SK-N-SH treated with all-trans-retinoic acid at 6 μM for 48 hours (cell line): ENCODE measurements at regions not wholly inside any gene's neighbourhood (a gene's known extent, or its start where the extent isn't known, plus 50 kb on each side); places are given as distances from the start of the nearest gene placed in this dataset.

ENCODE experiments used
- ARNTL ChIP-seq: fragments of 450-650 bp; formaldehyde crosslinking; IDR thresholded peaks from 2 replicates; pipeline ENCODE4 v1.5.0; 2020; ENCODE audit warnings: low read depth, mild to moderate bottlenecking, moderate library complexity, borderline replicate concordance
- GLIS3 ChIP-seq: fragments of 250-450 bp; sonication (Bioruptor Pico); IDR thresholded peaks from 2 replicates; pipeline ENCODE4 v1.5.0; 2020; ENCODE audit warnings: mild to moderate bottlenecking, moderate library complexity
- ISL1 ChIP-seq: fragments of 250-450 bp; sonication (Bioruptor Pico); IDR thresholded peaks from 2 replicates; pipeline ENCODE4 v2.1.2; 2022; ENCODE audit warnings: mild to moderate bottlenecking, moderate library complexity
- ZC3H10 ChIP-seq: fragments of 250-450 bp; sonication (Bioruptor Pico); IDR thresholded peaks from 2 replicates; pipeline ENCODE4 v1.5.1; 2021; ENCODE audit warnings: mild to moderate bottlenecking, moderate library complexity
- ZFP3 ChIP-seq: fragments of 250-450 bp; sonication (Bioruptor Pico); IDR thresholded peaks from 2 replicates; pipeline ENCODE4 v1.5.0; 2020; ENCODE audit warnings: mild to moderate bottlenecking, moderate library complexity
- ZFP30 ChIP-seq: fragments of 450-650 bp; formaldehyde crosslinking; IDR thresholded peaks from 2 replicates; pipeline ENCODE4 v1.5.0; 2022; ENCODE audit warnings: mild to moderate bottlenecking, moderate library complexity
- ZNF8 ChIP-seq: fragments of 450-650 bp; formaldehyde crosslinking; IDR thresholded peaks from 2 replicates; pipeline ENCODE4 v1.5.0; 2020; ENCODE audit warnings: mild to moderate bottlenecking, moderate library complexity
- TF ChIP-seq, protein P1 (sequence below): fragments of 250-450 bp; sonication (Bioruptor Pico); IDR thresholded peaks from 2 replicates; pipeline ENCODE4 v1.5.1; 2020; ENCODE audit warnings: low read depth, mild to moderate bottlenecking, moderate library complexity

DNA sequence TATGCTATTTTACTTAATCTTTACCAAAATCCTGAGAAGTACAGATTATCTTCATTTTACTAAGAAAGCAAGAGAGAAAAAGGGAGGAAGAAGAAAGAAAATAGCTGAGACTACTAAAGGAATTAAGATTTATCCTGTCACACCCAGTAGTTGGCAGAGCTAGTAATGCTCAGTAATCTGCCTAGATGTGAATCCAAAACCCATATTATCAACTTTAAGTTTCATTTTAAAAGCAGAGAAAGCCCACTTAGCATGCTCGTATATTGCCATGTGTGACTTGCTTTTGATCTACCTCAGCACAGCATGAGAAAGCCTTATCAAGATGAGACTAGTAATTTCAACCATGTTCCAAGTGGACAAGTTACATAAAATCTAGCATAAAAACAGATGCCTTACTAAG is 451.5 kb downstream of the TENT5A start:
- TF ChIP-seq ZC3H10 (CRISPR knock-in tag), result no peak
- TF ChIP-seq ZFP3, result no peak
- no peak for TF ChIP-seq ZNF8 (CRISPR knock-in tag)
- TF ChIP-seq ZFP30 (CRISPR knock-in tag), result no peak
- no peak for TF ChIP-seq GLIS3 (CRISPR knock-in tag)
- TF ChIP-seq ISL1 (CRISPR knock-in tag), result no peak
- TF ChIP-seq, protein P1, sequence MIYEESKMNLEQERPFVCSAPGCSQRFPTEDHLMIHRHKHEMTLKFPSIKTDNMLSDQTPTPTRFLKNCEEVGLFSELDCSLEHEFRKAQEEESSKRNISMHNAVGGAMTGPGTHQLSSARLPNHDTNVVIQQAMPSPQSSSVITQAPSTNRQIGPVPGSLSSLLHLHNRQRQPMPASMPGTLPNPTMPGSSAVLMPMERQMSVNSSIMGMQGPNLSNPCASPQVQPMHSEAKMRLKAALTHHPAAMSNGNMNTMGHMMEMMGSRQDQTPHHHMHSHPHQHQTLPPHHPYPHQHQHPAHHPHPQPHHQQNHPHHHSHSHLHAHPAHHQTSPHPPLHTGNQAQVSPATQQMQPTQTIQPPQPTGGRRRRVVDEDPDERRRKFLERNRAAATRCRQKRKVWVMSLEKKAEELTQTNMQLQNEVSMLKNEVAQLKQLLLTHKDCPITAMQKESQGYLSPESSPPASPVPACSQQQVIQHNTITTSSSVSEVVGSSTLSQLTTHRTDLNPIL (CRISPR knock-in tag), result no peak
- no peak for TF ChIP-seq ARNTL (CRISPR knock-in tag)
